ENCODE measurements at regions not wholly inside any gene's neighbourhood (a gene's known extent, or its start where the extent isn't known, plus 50 kb on each side); places are given as distances from the start of the nearest gene placed in this dataset.

- TF ChIP-seq CTCF (IDR thresholded peaks at IDR 0.05), result no peak
- no peak overlapping the region for H3K27ac ChIP-seq
- no peak overlapping the region for H3K4me3 ChIP-seq
- DNase-seq (ENCODE audit: low spot score), result no peak
Observed at GRCh38 chr5:168168978-168169698, 122.3 kb upstream of the WWC1 start.

GRCh38 chr5:168169791-168170190 is 121.7 kb upstream of the WWC1 start:
- TF ChIP-seq CTCF (IDR thresholded peaks at IDR 0.05), result no peak
- no peak for DNase-seq (ENCODE audit: low spot score)
- no peak overlapping the region for H3K27ac ChIP-seq

GRCh38 chr5:168171901-168172759 is 119.3 kb upstream of the WWC1 start:
- no peak for TF ChIP-seq CTCF (IDR thresholded peaks at IDR 0.05)
- Histone ChIP-seq H3K27ac (no peak overlapping the region), H3K4me3 (no peak overlapping the region)
- DNase-seq (ENCODE audit: low spot score), result no peak

More at GRCh38 chr5:168169791-168170190, 121.7 kb upstream of the WWC1 start:
- no peak overlapping the region for H3K4me3 ChIP-seq

GRCh38 chr5:168172760-168173223 is 118.7 kb upstream of the WWC1 start:
- Histone ChIP-seq H3K4me3 (no peak overlapping the region), H3K27ac (no peak overlapping the region)
- no peak for DNase-seq (ENCODE audit: low spot score)
- TF ChIP-seq CTCF (IDR thresholded peaks at IDR 0.05), result no peak

- TF ChIP-seq CTCF (IDR thresholded peaks at IDR 0.05), result no peak
- H3K4me3 ChIP-seq, result no peak overlapping the region
- no peak for DNase-seq (ENCODE audit: low spot score)
- H3K27ac ChIP-seq, result no peak overlapping the region
Observed at GRCh38 chr5:168174376-168174775, 117.1 kb upstream of the WWC1 start.

- no peak overlapping the region for H3K4me3 ChIP-seq
- H3K27ac ChIP-seq, result no peak overlapping the region
- DNase-seq (ENCODE audit: low spot score), result no peak
- TF ChIP-seq CTCF (IDR thresholded peaks at IDR 0.05), result no peak
Observed at GRCh38 chr5:168176251-168176650, 115.2 kb upstream of the WWC1 start.
